ENCODE measurements at regions not wholly inside any gene's neighbourhood (a gene's known extent, or its start where the extent isn't known, plus 50 kb on each side); places are given as distances from the start of the nearest gene placed in this dataset.

GRCh38 chr21:36579898-36580297 lies 100.0 kb upstream of the CLDN14 start:
- Histone ChIP-seq H3K36me3 (ENCODE audit: control insufficient read depth in 4 of 4, insufficient read depth in 4 of 4, low read length in 3 of 4) (no peaks in the 10 kb centered on the region), H3K4me3 (ENCODE audit: control insufficient read depth in 1 of 7, extremely low read depth in 1 of 7, insufficient read depth in 4 of 7, low read depth in 2 of 7, low read length in 6 of 7) (no peak overlapping the region), H3K4me1 (ENCODE audit: control extremely low read depth in 1 of 4, control insufficient read depth in 4 of 4, insufficient read depth in 4 of 4, low read length in 3 of 4) (peaks cover 2 to 7% (median 5%) of the 10 kb centered on the region in 4 experiments), H3K9me3 (ENCODE audit: control extremely low read depth in 1 of 5, control insufficient read depth in 4 of 5, insufficient read depth in 2 of 5, low read depth in 1 of 5, low read length in 4 of 5) (peaks cover 0 to 6% (median 0%) of the 10 kb centered on the region in 5 experiments), H3K27me3 (replicated peaks in 2 of 5; ENCODE audit: control insufficient read depth in 4 of 5, insufficient read depth in 5 of 5, low read length in 4 of 5) (peaks cover 0 to 2% (median 0%) of the 10 kb centered on the region in 5 experiments), H3K27ac (ENCODE audit: insufficient read depth in 1 of 2, low read depth in 1 of 2, low read length in 2 of 2, poor library complexity in 1 of 2, severe bottlenecking in 2 of 2) (no peak overlapping the region)
- no CpG with 5 or more reads among the region's 1 CpG for WGBS (ENCODE audit: insufficient coverage)
- ChIA-PET POLR2A (no interaction called here), CTCF (interaction anchor here (1.3 kb wide), 1 partner anchor 160 kb away, joined by 3 read pairs; no protein-coding TSS in a partner anchor)
- DNase-seq: no peak

GRCh38 chr21:36582271-36582670 lies 102.3 kb upstream of the CLDN14 start:
- POLR2A ChIA-PET: no interaction called here
- Histone ChIP-seq H3K27ac (ENCODE audit: insufficient read depth in 1 of 2, low read depth in 1 of 2, low read length in 2 of 2, poor library complexity in 1 of 2, severe bottlenecking in 2 of 2) (no peak overlapping the region), H3K4me1 (ENCODE audit: control extremely low read depth in 1 of 4, control insufficient read depth in 4 of 4, insufficient read depth in 4 of 4, low read length in 3 of 4) (peaks cover 2 to 7% (median 5%) of the 10 kb centered on the region in 4 experiments), H3K9me3 (ENCODE audit: control extremely low read depth in 1 of 5, control insufficient read depth in 4 of 5, insufficient read depth in 2 of 5, low read depth in 1 of 5, low read length in 4 of 5) (peaks cover 0 to 10% (median 0%) of the 10 kb centered on the region in 5 experiments), H3K27me3 (replicated peaks in 2 of 5; ENCODE audit: control insufficient read depth in 4 of 5, insufficient read depth in 5 of 5, low read length in 4 of 5) (peaks cover 0 to 2% (median 0%) of the 10 kb centered on the region in 5 experiments), H3K36me3 (ENCODE audit: control insufficient read depth in 4 of 4, insufficient read depth in 4 of 4, low read length in 3 of 4) (no peaks in the 10 kb centered on the region), H3K4me3 (ENCODE audit: control insufficient read depth in 1 of 7, extremely low read depth in 1 of 7, insufficient read depth in 4 of 7, low read depth in 2 of 7, low read length in 6 of 7) (no peak overlapping the region)
- no CpG with 5 or more reads among the region's 6 CpGs for WGBS (ENCODE audit: insufficient coverage)
- DNase-seq: peak; percentile 14 to 88 (median 73)
- CTCF ChIA-PET: interaction anchor here (0.8 to 1.2 kb wide), 2 partner anchors 11 to 17 kb away, joined by 3 read pairs; no protein-coding TSS in a partner anchor

- H3K27me3 ChIP-seq (replicated peaks in 2 of 5; ENCODE audit: control insufficient read depth in 4 of 5, insufficient read depth in 5 of 5, low read length in 4 of 5): no peaks in the 10 kb centered on the region
- H3K4me1 ChIP-seq (ENCODE audit: control extremely low read depth in 1 of 4, control insufficient read depth in 4 of 4, insufficient read depth in 4 of 4, low read length in 3 of 4): peaks cover 0 to 7% (median 4%) of the 10 kb centered on the region in 4 experiments
- 100% methylated on average over 1 of the region's 5 CpGs for WGBS (ENCODE audit: insufficient coverage)
- no peaks in the 10 kb centered on the region for H3K36me3 ChIP-seq (ENCODE audit: control insufficient read depth in 4 of 4, insufficient read depth in 4 of 4, low read length in 3 of 4)
- POLR2A ChIA-PET: no interaction called here
- peaks cover 0 to 5% (median 0%) of the 10 kb centered on the region in 5 experiments for H3K9me3 ChIP-seq (ENCODE audit: control extremely low read depth in 1 of 5, control insufficient read depth in 4 of 5, insufficient read depth in 2 of 5, low read depth in 1 of 5, low read length in 4 of 5)
- no peak overlapping the region for H3K4me3 ChIP-seq (ENCODE audit: control insufficient read depth in 1 of 7, extremely low read depth in 1 of 7, insufficient read depth in 4 of 7, low read depth in 2 of 7, low read length in 6 of 7)
- no peak overlapping the region for H3K27ac ChIP-seq (ENCODE audit: insufficient read depth in 1 of 2, low read depth in 1 of 2, low read length in 2 of 2, poor library complexity in 1 of 2, severe bottlenecking in 2 of 2)
- no peak for DNase-seq
- CTCF ChIA-PET: interaction anchor here (1.2 kb wide), 1 partner anchor 15 kb away, joined by 3 read pairs; no protein-coding TSS in a partner anchor
These were observed 103.7 kb upstream of the CLDN14 start for GRCh38 chr21:36583591-36583990.

- no peak for DNase-seq
- Histone ChIP-seq H3K4me3 (ENCODE audit: control insufficient read depth in 1 of 7, extremely low read depth in 1 of 7, insufficient read depth in 4 of 7, low read depth in 2 of 7, low read length in 6 of 7) (no peak overlapping the region), H3K27me3 (replicated peaks in 2 of 5; ENCODE audit: control insufficient read depth in 4 of 5, insufficient read depth in 5 of 5, low read length in 4 of 5) (no peaks in the 10 kb centered on the region), H3K4me1 (ENCODE audit: control extremely low read depth in 1 of 4, control insufficient read depth in 4 of 4, insufficient read depth in 4 of 4, low read length in 3 of 4) (peaks cover 0 to 7% (median 4%) of the 10 kb centered on the region in 4 experiments), H3K27ac (ENCODE audit: insufficient read depth in 1 of 2, low read depth in 1 of 2, low read length in 2 of 2, poor library complexity in 1 of 2, severe bottlenecking in 2 of 2) (no peak overlapping the region), H3K36me3 (ENCODE audit: control insufficient read depth in 4 of 4, insufficient read depth in 4 of 4, low read length in 3 of 4) (no peaks in the 10 kb centered on the region), H3K9me3 (ENCODE audit: control extremely low read depth in 1 of 5, control insufficient read depth in 4 of 5, insufficient read depth in 2 of 5, low read depth in 1 of 5, low read length in 4 of 5) (peaks cover 0 to 5% (median 0%) of the 10 kb centered on the region in 5 experiments)
- WGBS (ENCODE audit: insufficient coverage): 96% methylated on average over 6 of the region's 6 CpGs
- ChIA-PET POLR2A (no interaction called here), CTCF (interaction anchor here (3.9 kb wide), 1 partner anchor 81 kb away, joined by 15 read pairs; no protein-coding TSS in a partner anchor)
These were observed 105.3 kb upstream of the CLDN14 start for GRCh38 chr21:36584980-36585940.

- H3K36me3 ChIP-seq (ENCODE audit: control insufficient read depth in 4 of 4, insufficient read depth in 4 of 4, low read length in 3 of 4): no peaks in the 10 kb centered on the region
- H3K27ac ChIP-seq (ENCODE audit: insufficient read depth in 1 of 2, low read depth in 1 of 2, low read length in 2 of 2, poor library complexity in 1 of 2, severe bottlenecking in 2 of 2): no peak overlapping the region
- WGBS (ENCODE audit: insufficient coverage): 99% methylated on average over 8 of the region's 8 CpGs
- DNase-seq: no peak
- H3K4me1 ChIP-seq (ENCODE audit: control extremely low read depth in 1 of 4, control insufficient read depth in 4 of 4, insufficient read depth in 4 of 4, low read length in 3 of 4): peaks cover 0 to 3% (median 0%) of the 10 kb centered on the region in 4 experiments
- peaks cover 0 to 1% (median 0%) of the 10 kb centered on the region in 5 experiments for H3K27me3 ChIP-seq (replicated peaks in 2 of 5; ENCODE audit: control insufficient read depth in 4 of 5, insufficient read depth in 5 of 5, low read length in 4 of 5)
- peaks cover 0 to 5% (median 0%) of the 10 kb centered on the region in 5 experiments for H3K9me3 ChIP-seq (ENCODE audit: control extremely low read depth in 1 of 5, control insufficient read depth in 4 of 5, insufficient read depth in 2 of 5, low read depth in 1 of 5, low read length in 4 of 5)
- CTCF ChIA-PET: interaction anchor here (0.9 to 3.9 kb wide), 8 partner anchors 9 to 168 kb away, joined by 3 to 15 read pairs (median 3); no protein-coding TSS in a partner anchor
- H3K4me3 ChIP-seq (ENCODE audit: control insufficient read depth in 1 of 7, extremely low read depth in 1 of 7, insufficient read depth in 4 of 7, low read depth in 2 of 7, low read length in 6 of 7): no peak overlapping the region
- POLR2A ChIA-PET: no interaction called here
These were observed 107.5 kb upstream of the CLDN14 start for GRCh38 chr21:36587388-36587787.

GRCh38 chr21:36589352-36589971 lies 109.5 kb upstream of the SIM2 start:
- 33% methylated on average over 5 of the region's 10 CpGs for WGBS (ENCODE audit: insufficient coverage)
- DNase-seq: peak; percentile 23 to 31 (median 29)
- Histone ChIP-seq H3K4me1 (ENCODE audit: control extremely low read depth in 1 of 4, control insufficient read depth in 4 of 4, insufficient read depth in 4 of 4, low read length in 3 of 4) (no peaks in the 10 kb centered on the region), H3K36me3 (ENCODE audit: control insufficient read depth in 4 of 4, insufficient read depth in 4 of 4, low read length in 3 of 4) (no peaks in the 10 kb centered on the region), H3K4me3 (ENCODE audit: control insufficient read depth in 1 of 7, extremely low read depth in 1 of 7, insufficient read depth in 4 of 7, low read depth in 2 of 7, low read length in 6 of 7) (no peak overlapping the region), H3K27ac (ENCODE audit: insufficient read depth in 1 of 2, low read depth in 1 of 2, low read length in 2 of 2, poor library complexity in 1 of 2, severe bottlenecking in 2 of 2) (no peak overlapping the region), H3K9me3 (ENCODE audit: control extremely low read depth in 1 of 5, control insufficient read depth in 4 of 5, insufficient read depth in 2 of 5, low read depth in 1 of 5, low read length in 4 of 5) (peaks cover 0 to 5% (median 0%) of the 10 kb centered on the region in 5 experiments), H3K27me3 (replicated peaks in 2 of 5; ENCODE audit: control insufficient read depth in 4 of 5, insufficient read depth in 5 of 5, low read length in 4 of 5) (peaks cover 0 to 1% (median 0%) of the 10 kb centered on the region in 5 experiments)
- POLR2A ChIA-PET: no interaction called here
- CTCF ChIA-PET: interaction anchor here (1.2 kb wide), 1 partner anchor 167 kb away, joined by 4 read pairs; no protein-coding TSS in a partner anchor
